HG02610 (cell line): ENCODE measurements at regions not wholly inside any gene's neighbourhood (a gene's known extent, or its start where the extent isn't known, plus 50 kb on each side); places are given as distances from the start of the nearest gene placed in this dataset.
"Not testable (repeated sequence)": the region's sequence is repeated elsewhere in the genome, so short reads cannot be mapped to it uniquely, and the experiment has no call there.

Source experiments
- ATAC-seq: cut with Tn5 transposase; IDR thresholded peaks from one replicate; pipeline ENCODE4 v1.9.1; 2021; ENCODE audit warnings: mild to moderate bottlenecking, moderate library complexity; ENCODE audit not compliant: unreplicated experiment

GRCh38 chr7:79513261-79513660 is 59.8 kb upstream of the MAGI2 start:
- ATAC-seq, result no peak

GRCh38 chr7:79512261-79512660 is 58.8 kb upstream of the MAGI2 start:
- ATAC-seq, result no peak

GRCh38 chr7:79511056-79511455 is 57.6 kb upstream of the MAGI2 start:
- ATAC-seq, result not testable (repeated sequence)

- ATAC-seq, result no peak
Observed at GRCh38 chr7:79507131-79507530, 53.7 kb upstream of the MAGI2 start.

GRCh38 chr7:79506481-79506880 is 53.0 kb upstream of the MAGI2 start:
- no peak for ATAC-seq

- no peak for ATAC-seq
Observed at GRCh38 chr7:79504607-79505389, 51.3 kb upstream of the MAGI2 start.
